OCI-LY3 (cell line): ENCODE measurements at regions not wholly inside any gene's neighbourhood (a gene's known extent, or its start where the extent isn't known, plus 50 kb on each side); places are given as distances from the start of the nearest gene placed in this dataset.

ENCODE experiments used
- EZH2phosphoT487 ChIP-seq: fragments of 200-600 bp; shearing (Covaris generic); IDR thresholded peaks from 2 replicates; pipeline ENCODE4 v1.6.1; 2018; ENCODE audit warnings: antibody characterized with exemption, mixed run types, low read depth
- TF ChIP-seq, protein P1 (sequence below): fragments of 200-600, 300-600 bp; sonication (generic); IDR thresholded peaks from 2 replicates; pipeline ENCODE4 v1.5.1; 2014; ENCODE audit warnings: antibody characterized with exemption, low read length, low read depth

GRCh38 chr13:22993148-22993547 lies 187.6 kb upstream of the SGCG start:
- TF ChIP-seq, protein P1, sequence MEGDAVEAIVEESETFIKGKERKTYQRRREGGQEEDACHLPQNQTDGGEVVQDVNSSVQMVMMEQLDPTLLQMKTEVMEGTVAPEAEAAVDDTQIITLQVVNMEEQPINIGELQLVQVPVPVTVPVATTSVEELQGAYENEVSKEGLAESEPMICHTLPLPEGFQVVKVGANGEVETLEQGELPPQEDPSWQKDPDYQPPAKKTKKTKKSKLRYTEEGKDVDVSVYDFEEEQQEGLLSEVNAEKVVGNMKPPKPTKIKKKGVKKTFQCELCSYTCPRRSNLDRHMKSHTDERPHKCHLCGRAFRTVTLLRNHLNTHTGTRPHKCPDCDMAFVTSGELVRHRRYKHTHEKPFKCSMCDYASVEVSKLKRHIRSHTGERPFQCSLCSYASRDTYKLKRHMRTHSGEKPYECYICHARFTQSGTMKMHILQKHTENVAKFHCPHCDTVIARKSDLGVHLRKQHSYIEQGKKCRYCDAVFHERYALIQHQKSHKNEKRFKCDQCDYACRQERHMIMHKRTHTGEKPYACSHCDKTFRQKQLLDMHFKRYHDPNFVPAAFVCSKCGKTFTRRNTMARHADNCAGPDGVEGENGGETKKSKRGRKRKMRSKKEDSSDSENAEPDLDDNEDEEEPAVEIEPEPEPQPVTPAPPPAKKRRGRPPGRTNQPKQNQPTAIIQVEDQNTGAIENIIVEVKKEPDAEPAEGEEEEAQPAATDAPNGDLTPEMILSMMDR: no peak
- no peak for TF ChIP-seq EZH2phosphoT487
